RWPE1 (cell line): ENCODE measurements at regions not wholly inside any gene's neighbourhood (a gene's known extent, or its start where the extent isn't known, plus 50 kb on each side); places are given as distances from the start of the nearest gene placed in this dataset.

Experiments
- CTCF ChIA-PET: fragments of 350-600 bp; sonication (Branson Sonifier 250); formaldehyde crosslinking; extraction: SDS; loops from one replicate; lab custom pipeline; 2021; lab: Yijun Ruan, JAX
- POLR2A ChIA-PET: fragments of 400-600 bp; formaldehyde crosslinking; extraction: SDS; loops from one replicate; lab custom pipeline; 2020; ENCODE audit warnings: antibody characterized with exemption; ENCODE audit not compliant: low non-redundant PET; lab: Yijun Ruan, JAX
- DNase-seq: peaks from one replicate; pipeline ENCODE4 v3.0.0; 2012; ENCODE audit warnings: low spot score
- H3K27ac ChIP-seq: fragments of 450-650 bp; 2 replicates; pipeline ENCODE4 v1.5.1; 2017
- CTCF ChIP-seq: fragments of 450-650 bp; conservative IDR thresholded peaks from 2 replicates; pipeline ENCODE4 v1.5.1; 2017; ENCODE audit warnings: low read depth, mild to moderate bottlenecking

GRCh38 chr10:108090476-108091215 lies 926.1 kb upstream of the SORCS1 start:
- TF ChIP-seq CTCF, result no peak
- POLR2A ChIA-PET, result no interaction called here
- CTCF ChIA-PET, result no interaction called here
- H3K27ac ChIP-seq, result no peak overlapping the region
- no peak for DNase-seq

- ChIA-PET POLR2A (no interaction called here), CTCF (no interaction called here)
- no peak overlapping the region for H3K27ac ChIP-seq
- DNase-seq, result no peak
- TF ChIP-seq CTCF, result no peak
Observed at GRCh38 chr10:108086502-108086901, 922.0 kb upstream of the SORCS1 start.

- ChIA-PET POLR2A (no interaction called here), CTCF (no interaction called here)
- DNase-seq, result no peak
Observed at GRCh38 chr10:108082596-108082995, 918.1 kb upstream of the SORCS1 start.

GRCh38 chr10:108078263-108078662 lies 913.8 kb upstream of the SORCS1 start:
- POLR2A ChIA-PET, result no interaction called here
- CTCF ChIA-PET, result no interaction called here
- DNase-seq, result no peak
- H3K27ac ChIP-seq, result no peak overlapping the region
- TF ChIP-seq CTCF, result no peak

More at GRCh38 chr10:108082596-108082995, 918.1 kb upstream of the SORCS1 start:
- no peak for TF ChIP-seq CTCF
- H3K27ac ChIP-seq, result no peak overlapping the region

GRCh38 chr10:108072466-108072865 lies 908.0 kb upstream of the SORCS1 start:
- TF ChIP-seq CTCF, result no peak
- no peak for DNase-seq
- POLR2A ChIA-PET, result no interaction called here
- no peak overlapping the region for H3K27ac ChIP-seq
- CTCF ChIA-PET, result no interaction called here

GRCh38 chr10:108070789-108071188 lies 906.3 kb upstream of the SORCS1 start:
- ChIA-PET POLR2A (no interaction called here), CTCF (no interaction called here)
- H3K27ac ChIP-seq, result no peak overlapping the region
- no peak for DNase-seq
- TF ChIP-seq CTCF, result no peak
